ENCODE measurements at regions not wholly inside any gene's neighbourhood (a gene's known extent, or its start where the extent isn't known, plus 50 kb on each side); places are given as distances from the start of the nearest gene placed in this dataset.

DNA sequence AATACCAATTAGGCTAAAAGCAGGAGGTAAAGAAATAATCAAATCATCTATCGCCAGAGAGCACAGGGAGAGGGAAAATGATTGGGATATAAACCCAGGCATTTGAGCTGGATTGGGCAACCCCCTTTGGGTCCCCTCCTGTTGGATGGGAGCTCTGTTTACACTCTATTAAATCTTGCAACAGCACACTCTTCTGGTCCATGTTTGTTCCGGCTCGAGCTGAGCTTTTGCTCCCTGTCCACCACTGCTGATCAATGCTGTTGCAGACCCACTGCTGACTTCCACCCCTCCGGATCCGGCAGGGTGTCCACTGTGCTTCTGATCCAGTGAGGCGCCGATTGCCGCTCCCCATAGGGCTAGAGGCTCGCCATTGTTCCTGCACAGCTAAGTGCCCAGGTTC is 493.8 kb downstream of the MATN1 start:
- TF ChIP-seq, protein P1, sequence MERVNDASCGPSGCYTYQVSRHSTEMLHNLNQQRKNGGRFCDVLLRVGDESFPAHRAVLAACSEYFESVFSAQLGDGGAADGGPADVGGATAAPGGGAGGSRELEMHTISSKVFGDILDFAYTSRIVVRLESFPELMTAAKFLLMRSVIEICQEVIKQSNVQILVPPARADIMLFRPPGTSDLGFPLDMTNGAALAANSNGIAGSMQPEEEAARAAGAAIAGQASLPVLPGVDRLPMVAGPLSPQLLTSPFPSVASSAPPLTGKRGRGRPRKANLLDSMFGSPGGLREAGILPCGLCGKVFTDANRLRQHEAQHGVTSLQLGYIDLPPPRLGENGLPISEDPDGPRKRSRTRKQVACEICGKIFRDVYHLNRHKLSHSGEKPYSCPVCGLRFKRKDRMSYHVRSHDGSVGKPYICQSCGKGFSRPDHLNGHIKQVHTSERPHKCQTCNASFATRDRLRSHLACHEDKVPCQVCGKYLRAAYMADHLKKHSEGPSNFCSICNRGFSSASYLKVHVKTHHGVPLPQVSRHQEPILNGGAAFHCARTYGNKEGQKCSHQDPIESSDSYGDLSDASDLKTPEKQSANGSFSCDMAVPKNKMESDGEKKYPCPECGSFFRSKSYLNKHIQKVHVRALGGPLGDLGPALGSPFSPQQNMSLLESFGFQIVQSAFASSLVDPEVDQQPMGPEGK (CRISPR knock-in tag; IDR thresholded peaks at IDR 0.05; ENCODE audit: borderline replicate concordance): no peak
- TF ChIP-seq ZNF565 (CRISPR knock-in tag; conservative IDR thresholded peaks at IDR 0.05; ENCODE audit: low read depth): no peak
- no peak for TF ChIP-seq SNAI2 (CRISPR knock-in tag; IDR thresholded peaks at IDR 0.05)
- TF ChIP-seq, protein P2, sequence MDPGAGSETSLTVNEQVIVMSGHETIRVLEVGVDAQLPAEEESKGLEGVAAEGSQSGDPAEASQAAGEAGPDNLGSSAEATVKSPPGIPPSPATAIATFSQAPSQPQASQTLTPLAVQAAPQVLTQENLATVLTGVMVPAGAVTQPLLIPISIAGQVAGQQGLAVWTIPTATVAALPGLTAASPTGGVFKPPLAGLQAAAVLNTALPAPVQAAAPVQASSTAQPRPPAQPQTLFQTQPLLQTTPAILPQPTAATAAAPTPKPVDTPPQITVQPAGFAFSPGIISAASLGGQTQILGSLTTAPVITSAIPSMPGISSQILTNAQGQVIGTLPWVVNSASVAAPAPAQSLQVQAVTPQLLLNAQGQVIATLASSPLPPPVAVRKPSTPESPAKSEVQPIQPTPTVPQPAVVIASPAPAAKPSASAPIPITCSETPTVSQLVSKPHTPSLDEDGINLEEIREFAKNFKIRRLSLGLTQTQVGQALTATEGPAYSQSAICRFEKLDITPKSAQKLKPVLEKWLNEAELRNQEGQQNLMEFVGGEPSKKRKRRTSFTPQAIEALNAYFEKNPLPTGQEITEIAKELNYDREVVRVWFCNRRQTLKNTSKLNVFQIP (CRISPR knock-in tag; IDR thresholded peaks at IDR 0.05; ENCODE audit: borderline replicate concordance, low read depth): no peak
- TF ChIP-seq TOX (CRISPR knock-in tag; IDR thresholded peaks at IDR 0.05; ENCODE audit: borderline replicate concordance): no peak
- no peak for TF ChIP-seq ARNTL (CRISPR knock-in tag; IDR thresholded peaks at IDR 0.05; ENCODE audit: borderline replicate concordance, low read depth)
- no peak for TF ChIP-seq ZNF8 (CRISPR knock-in tag; IDR thresholded peaks at IDR 0.05)
